Loucy (cell line): ENCODE measurements at regions not wholly inside any gene's neighbourhood (a gene's known extent, or its start where the extent isn't known, plus 50 kb on each side); places are given as distances from the start of the nearest gene placed in this dataset.

Experiments used
- H2AFZ ChIP-seq: fragments of 200-600 bp; sonication (generic); 2 replicates; pipeline ENCODE4 v1.6.0; 2016; ENCODE audit warnings: antibody characterized with exemption, mild to moderate bottlenecking, low read length, moderate library complexity
- H3F3A ChIP-seq: fragments of 200-600 bp; 2 replicates; pipeline ENCODE4 v1.6.0; 2016; ENCODE audit warnings: antibody characterized with exemption, low read depth, mild to moderate bottlenecking
- H3K27me3 ChIP-seq: fragments of 200-600 bp; sonication (generic); 2 replicates; pipeline ENCODE4 v1.6.1; 2014; ENCODE audit warnings: low read length, mild to moderate bottlenecking; ENCODE audit not compliant: insufficient read depth, poor library complexity, severe bottlenecking
- H3K36me3 ChIP-seq: fragments of 200-600 bp; sonication (generic); 2 replicates; pipeline ENCODE4 v1.6.1; 2016; ENCODE audit warnings: low read length; ENCODE audit not compliant: insufficient read depth
- H3K4me1 ChIP-seq: fragments of 200-600 bp; sonication (generic); 2 replicates; pipeline ENCODE4 v1.5.1; 2014; ENCODE audit warnings: low read length, mild to moderate bottlenecking; ENCODE audit not compliant: insufficient read depth, poor library complexity, severe bottlenecking
- H3K4me2 ChIP-seq: fragments of 200-600 bp; sonication (generic); 2 replicates; pipeline ENCODE4 v1.6.0; 2014; ENCODE audit warnings: antibody characterized with exemption, low read length, low read depth, mild to moderate bottlenecking; ENCODE audit not compliant: poor library complexity, severe bottlenecking
- H3K4me3 ChIP-seq: fragments of 200-600 bp; sonication (generic); 2 replicates; pipeline ENCODE4 v1.5.1; 2014; ENCODE audit warnings: low read length, mild to moderate bottlenecking, mixed read lengths; ENCODE audit not compliant: poor library complexity, severe bottlenecking
- H3K79me2 ChIP-seq: fragments of 200-600 bp; sonication (generic); 2 replicates; pipeline ENCODE4 v1.6.1; 2014; ENCODE audit warnings: low read length; ENCODE audit not compliant: insufficient read depth
- H3K9ac ChIP-seq: fragments of 200-600 bp; sonication (generic); 2 replicates; pipeline ENCODE4 v1.6.0; 2014; ENCODE audit warnings: mild to moderate bottlenecking, low read depth, low read length, moderate library complexity; ENCODE audit not compliant: poor library complexity, severe bottlenecking
- H3K9me2 ChIP-seq: fragments of 200-600 bp; sonication (generic); replicated peaks from 2 replicates; pipeline ENCODE4 v1.6.1; 2016; ENCODE audit warnings: low read depth, low read length, mixed read lengths
- H3K9me3 ChIP-seq: fragments of 200-600 bp; sonication (generic); 2 replicates; pipeline ENCODE4 v1.6.1; 2014; ENCODE audit warnings: mild to moderate bottlenecking, antibody characterized with exemption, low read length, low read depth; ENCODE audit not compliant: insufficient read depth
- H4K20me1 ChIP-seq: fragments of 200-600 bp; sonication (generic); 2 replicates; pipeline ENCODE4 v1.6.0; 2014; ENCODE audit warnings: antibody characterized with exemption, low read length, mild to moderate bottlenecking; ENCODE audit not compliant: insufficient read depth, poor library complexity, severe bottlenecking
- EZH2phosphoT487 ChIP-seq: fragments of 200-600 bp; IDR thresholded peaks from 2 replicates; pipeline ENCODE4 v1.6.1; 2018; ENCODE audit warnings: antibody characterized with exemption, mild to moderate bottlenecking, moderate library complexity, borderline replicate concordance
- TF ChIP-seq, protein P1 (sequence below): fragments of 200-600 bp; sonication (generic); conservative IDR thresholded peaks from 2 replicates; pipeline ENCODE4 v1.5.1; 2014; ENCODE audit warnings: mild to moderate bottlenecking, antibody characterized with exemption, low read length

DNA sequence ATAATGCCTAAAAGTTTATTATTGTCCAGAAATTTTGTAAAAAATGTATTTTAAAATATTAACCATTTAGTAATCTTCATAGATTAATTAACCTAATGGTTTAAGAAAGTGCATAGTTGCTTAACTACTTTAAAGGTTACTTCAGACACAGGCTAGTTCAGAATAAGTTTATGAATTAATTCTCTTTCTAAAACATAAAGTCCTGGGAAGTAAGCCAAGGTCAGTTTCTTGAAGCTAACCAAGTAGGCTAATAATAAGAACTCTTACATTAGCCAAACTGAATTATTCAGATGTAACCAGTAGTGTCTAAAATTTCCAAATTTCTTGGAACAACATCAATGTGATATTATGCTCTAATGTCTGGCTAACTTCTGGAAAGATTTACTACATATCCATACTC lies 790.4 kb downstream of the NCAM2 start:
- Histone ChIP-seq H3K4me2 (no peak overlapping the region), H3K9me3 (no peaks in the 10 kb centered on the region), H3F3A (no peaks in the 10 kb centered on the region), H3K9me2 (no peaks in the 10 kb centered on the region), H3K9ac (no peak overlapping the region), H3K4me3 (no peak overlapping the region), H3K36me3 (no peaks in the 10 kb centered on the region), H3K79me2 (no peaks in the 10 kb centered on the region), H3K4me1 (no peaks in the 10 kb centered on the region), H4K20me1 (no peaks in the 10 kb centered on the region), H2AFZ (no peak overlapping the region), H3K27me3 (no peaks in the 10 kb centered on the region)
- TF ChIP-seq, protein P1, sequence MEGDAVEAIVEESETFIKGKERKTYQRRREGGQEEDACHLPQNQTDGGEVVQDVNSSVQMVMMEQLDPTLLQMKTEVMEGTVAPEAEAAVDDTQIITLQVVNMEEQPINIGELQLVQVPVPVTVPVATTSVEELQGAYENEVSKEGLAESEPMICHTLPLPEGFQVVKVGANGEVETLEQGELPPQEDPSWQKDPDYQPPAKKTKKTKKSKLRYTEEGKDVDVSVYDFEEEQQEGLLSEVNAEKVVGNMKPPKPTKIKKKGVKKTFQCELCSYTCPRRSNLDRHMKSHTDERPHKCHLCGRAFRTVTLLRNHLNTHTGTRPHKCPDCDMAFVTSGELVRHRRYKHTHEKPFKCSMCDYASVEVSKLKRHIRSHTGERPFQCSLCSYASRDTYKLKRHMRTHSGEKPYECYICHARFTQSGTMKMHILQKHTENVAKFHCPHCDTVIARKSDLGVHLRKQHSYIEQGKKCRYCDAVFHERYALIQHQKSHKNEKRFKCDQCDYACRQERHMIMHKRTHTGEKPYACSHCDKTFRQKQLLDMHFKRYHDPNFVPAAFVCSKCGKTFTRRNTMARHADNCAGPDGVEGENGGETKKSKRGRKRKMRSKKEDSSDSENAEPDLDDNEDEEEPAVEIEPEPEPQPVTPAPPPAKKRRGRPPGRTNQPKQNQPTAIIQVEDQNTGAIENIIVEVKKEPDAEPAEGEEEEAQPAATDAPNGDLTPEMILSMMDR, result no peak
- no peak for TF ChIP-seq EZH2phosphoT487

DNA sequence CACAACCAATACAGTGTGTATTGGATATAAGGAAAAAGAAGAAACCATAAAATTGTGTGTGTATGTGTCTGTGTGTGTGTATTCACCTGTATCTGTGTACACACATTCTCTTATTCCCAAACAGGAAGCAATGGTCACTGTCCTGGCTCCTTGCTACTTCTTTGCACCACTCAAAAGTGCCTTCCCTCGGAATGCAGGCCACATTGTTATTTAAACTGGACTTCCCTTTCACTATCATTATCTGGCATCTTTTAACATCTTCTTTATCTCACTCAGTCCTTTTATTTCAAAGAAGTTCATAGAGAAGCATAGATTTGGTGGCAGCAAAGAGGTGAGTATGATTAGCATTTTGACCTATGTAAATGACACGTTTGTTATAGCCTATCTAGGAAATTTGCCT lies 803.7 kb downstream of the NCAM2 start:
- no peaks in the 10 kb centered on the region for H3K79me2 ChIP-seq
- H3K4me1 ChIP-seq, result no peaks in the 10 kb centered on the region
- H4K20me1 ChIP-seq, result no peaks in the 10 kb centered on the region
- H3F3A ChIP-seq, result no peaks in the 10 kb centered on the region
- H3K36me3 ChIP-seq, result no peaks in the 10 kb centered on the region
- H3K27me3 ChIP-seq, result no peaks in the 10 kb centered on the region
- no peak overlapping the region for H2AFZ ChIP-seq
- no peak overlapping the region for H3K4me2 ChIP-seq
- H3K4me3 ChIP-seq, result no peak overlapping the region
- no peaks in the 10 kb centered on the region for H3K9me2 ChIP-seq
- TF ChIP-seq EZH2phosphoT487, result no peak
- TF ChIP-seq, protein P1, result no peak
- H3K9ac ChIP-seq, result no peak overlapping the region
- no peaks in the 10 kb centered on the region for H3K9me3 ChIP-seq

DNA sequence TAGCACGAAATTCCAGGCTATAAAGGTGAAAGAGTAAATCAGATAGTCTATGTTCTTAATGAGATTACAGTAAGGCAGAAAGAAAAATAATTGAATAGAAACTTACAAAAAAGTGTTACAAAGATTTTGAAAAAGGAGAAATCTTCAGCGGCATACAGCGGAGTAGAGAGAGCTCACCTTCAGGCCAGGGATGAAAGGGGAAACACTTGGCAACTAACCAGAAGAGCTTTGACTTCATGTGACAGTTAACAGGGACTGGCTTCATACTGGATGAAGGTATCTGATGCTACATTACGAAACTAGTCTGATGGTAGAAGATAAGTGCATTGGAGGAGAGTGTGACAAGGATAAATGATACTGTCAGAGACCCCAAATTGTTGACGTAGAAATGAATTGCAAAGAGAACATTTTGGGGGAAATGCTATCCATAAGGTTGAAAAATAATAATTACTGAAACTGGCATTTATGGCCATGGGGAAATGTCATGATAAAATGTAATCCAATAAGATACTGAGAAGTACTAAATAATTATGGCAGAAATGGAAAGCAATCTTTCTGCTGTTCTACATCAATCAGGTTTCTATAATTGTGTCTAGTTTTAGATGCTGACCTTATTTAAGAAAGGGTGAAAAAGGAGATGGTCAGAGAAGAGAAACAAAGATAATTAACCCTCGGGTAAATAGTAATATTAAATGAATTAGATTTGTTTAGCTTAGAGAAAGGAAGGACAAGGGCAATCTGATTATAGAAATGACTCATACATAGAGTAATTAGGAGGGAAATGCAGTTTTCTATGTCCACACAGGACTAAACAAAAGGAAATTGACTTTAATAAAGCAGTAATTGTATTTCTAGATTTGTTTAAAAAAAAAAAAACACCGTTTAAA lies 808.7 kb downstream of the NCAM2 start:
- H3K79me2 ChIP-seq, result no peaks in the 10 kb centered on the region
- no peaks in the 10 kb centered on the region for H3K27me3 ChIP-seq
- no peak overlapping the region for H3K4me2 ChIP-seq
- H3K9me2 ChIP-seq, result no peaks in the 10 kb centered on the region
- H2AFZ ChIP-seq, result no peak overlapping the region
- no peaks in the 10 kb centered on the region for H3F3A ChIP-seq
- TF ChIP-seq, protein P1, result no peak
- TF ChIP-seq EZH2phosphoT487, result no peak
- H3K4me3 ChIP-seq, result no peak overlapping the region
- H3K9me3 ChIP-seq, result no peaks in the 10 kb centered on the region
- H4K20me1 ChIP-seq, result no peaks in the 10 kb centered on the region
- no peak overlapping the region for H3K9ac ChIP-seq
- no peaks in the 10 kb centered on the region for H3K4me1 ChIP-seq
- no peaks in the 10 kb centered on the region for H3K36me3 ChIP-seq
